ENCODE measurements at regions not wholly inside any gene's neighbourhood (a gene's known extent, or its start where the extent isn't known, plus 50 kb on each side); places are given as distances from the start of the nearest gene placed in this dataset.

- Histone ChIP-seq H3K4me3 (ENCODE audit: low read length) (no peak overlapping the region), H3K27ac (ENCODE audit: low read depth in 1 of 2, low read length in 2 of 2) (no peak overlapping the region), H3K4me1 (ENCODE audit: insufficient read depth, low read length) (no peaks in the 10 kb centered on the region), H3K9me3 (ENCODE audit: control insufficient read depth in 1 of 2, insufficient read depth in 1 of 2, low read length in 2 of 2) (no peaks in the 10 kb centered on the region), H3K36me3 (ENCODE audit: insufficient read depth, low read length) (no peaks in the 10 kb centered on the region), H3K27me3 (ENCODE audit: control insufficient read depth in 1 of 2, insufficient read depth in 2 of 2, low read length in 2 of 2) (no peaks in the 10 kb centered on the region)
- CTCF ChIA-PET = no interaction called here
- H3K36me3 Mint-ChIP-seq (ENCODE audit: low read depth) = no peaks in the 10 kb centered on the region
- intact Hi-C loops (cut with DNase I, micrococcal nuclease) = no loop called here
- ATAC-seq (ENCODE audit: poor library complexity) (no peak), DNase-seq (no peak)
- H3K27me3 Mint-ChIP-seq = no peaks in the 10 kb centered on the region
- no peaks in the 10 kb centered on the region for H3K4me1 Mint-ChIP-seq (ENCODE audit: low read depth)
- no peak overlapping the region for H3K27ac Mint-ChIP-seq
- POLR2A ChIA-PET = no interaction called here
- H3K4me3 Mint-ChIP-seq = no peak overlapping the region
- peaks cover 4% of the 10 kb centered on the region for H3K9me3 Mint-ChIP-seq
- TF ChIP-seq CTCF (IDR thresholded peaks at IDR 0.05) = no peak
These were observed 1085.5 kb downstream of the SORCS1 start for GRCh38 chr10:106078895-106079576.

GRCh38 chr10:106076496-106076895 lies 1088.0 kb downstream of the SORCS1 start:
- Mint-ChIP-seq H3K9me3 (peaks cover 8% of the 10 kb centered on the region), H3K4me1 (ENCODE audit: low read depth) (no peaks in the 10 kb centered on the region), H3K27ac (no peak overlapping the region), H3K27me3 (no peaks in the 10 kb centered on the region), H3K4me3 (no peak overlapping the region), H3K36me3 (ENCODE audit: low read depth) (no peaks in the 10 kb centered on the region)
- Histone ChIP-seq H3K9me3 (ENCODE audit: control insufficient read depth in 1 of 2, insufficient read depth in 1 of 2, low read length in 2 of 2) (no peaks in the 10 kb centered on the region), H3K4me1 (ENCODE audit: insufficient read depth, low read length) (no peaks in the 10 kb centered on the region), H3K4me3 (ENCODE audit: low read length) (no peak overlapping the region), H3K27ac (ENCODE audit: low read depth in 1 of 2, low read length in 2 of 2) (no peak overlapping the region), H3K27me3 (ENCODE audit: control insufficient read depth in 1 of 2, insufficient read depth in 2 of 2, low read length in 2 of 2) (no peaks in the 10 kb centered on the region), H3K36me3 (ENCODE audit: insufficient read depth, low read length) (no peaks in the 10 kb centered on the region)
- intact Hi-C loops (cut with DNase I, micrococcal nuclease) = no loop called here
- ATAC-seq (ENCODE audit: poor library complexity) = no peak
- ChIA-PET POLR2A (no interaction called here), CTCF (no interaction called here)
- no peak for DNase-seq
- no peak for TF ChIP-seq CTCF (IDR thresholded peaks at IDR 0.05)

- no peak for ATAC-seq (ENCODE audit: poor library complexity)
- no peaks in the 10 kb centered on the region for H3K27me3 Mint-ChIP-seq
- POLR2A ChIA-PET = no interaction called here
These were observed 1111.4 kb downstream of the SORCS1 start for GRCh38 chr10:106053061-106053460.

More at GRCh38 chr10:106053061-106053460, 1111.4 kb downstream of the SORCS1 start:
- Histone ChIP-seq H3K4me3 (ENCODE audit: low read length) (no peak overlapping the region), H3K4me1 (ENCODE audit: insufficient read depth, low read length) (no peaks in the 10 kb centered on the region), H3K27me3 (ENCODE audit: control insufficient read depth in 1 of 2, insufficient read depth in 2 of 2, low read length in 2 of 2) (no peaks in the 10 kb centered on the region), H3K27ac (ENCODE audit: low read depth in 1 of 2, low read length in 2 of 2) (no peak overlapping the region), H3K9me3 (ENCODE audit: control insufficient read depth in 1 of 2, insufficient read depth in 1 of 2, low read length in 2 of 2) (no peaks in the 10 kb centered on the region), H3K36me3 (ENCODE audit: insufficient read depth, low read length) (no peaks in the 10 kb centered on the region)
- Mint-ChIP-seq H3K4me1 (ENCODE audit: low read depth) (no peaks in the 10 kb centered on the region), H3K4me3 (no peak overlapping the region), H3K27ac (no peak overlapping the region), H3K9me3 (peaks cover 8% of the 10 kb centered on the region), H3K36me3 (ENCODE audit: low read depth) (no peaks in the 10 kb centered on the region)
- TF ChIP-seq CTCF (IDR thresholded peaks at IDR 0.05) = no peak
- CTCF ChIA-PET = no interaction called here
- intact Hi-C loops (cut with DNase I, micrococcal nuclease) = no loop called here
- DNase-seq = no peak
